ENCODE measurements at regions not wholly inside any gene's neighbourhood (a gene's known extent, or its start where the extent isn't known, plus 50 kb on each side); places are given as distances from the start of the nearest gene placed in this dataset.
A peak's percentile ranks its signal among the peaks of the same experiment; 100 is the strongest.

GRCh38 chr7:36018816-36019484, 134.1 kb upstream of the EEPD1 start:
- no peak overlapping the region for H3K4me3 Mint-ChIP-seq
- no peaks in the 10 kb centered on the region for H3K36me3 Mint-ChIP-seq
- H3K27ac ChIP-seq (ENCODE audit: low read depth, low read length) = no peak overlapping the region
- peaks cover 4 to 11% of the 10 kb centered on the region in 2 donors for H3K27me3 Mint-ChIP-seq
- H3K36me3 ChIP-seq (ENCODE audit: insufficient read depth, low read length) = no peaks in the 10 kb centered on the region
- no peaks in the 10 kb centered on the region for H3K4me1 Mint-ChIP-seq
- H3K9me3 ChIP-seq (ENCODE audit: low read length) = no peaks in the 10 kb centered on the region
- no peaks in the 10 kb centered on the region for H3K9me3 Mint-ChIP-seq
- H3K4me3 ChIP-seq (ENCODE audit: low read length) = no peak overlapping the region
- H3K27ac Mint-ChIP-seq = no peak overlapping the region
- H3K27me3 ChIP-seq (ENCODE audit: insufficient read depth, low read length, poor library complexity, severe bottlenecking) = no peaks in the 10 kb centered on the region
- DNase-seq = no peak
- ChIA-PET CTCF (no interaction called here), POLR2A (no interaction called here)
- no peaks in the 10 kb centered on the region for H3K4me1 ChIP-seq (ENCODE audit: insufficient read depth, low read length)

DNA sequence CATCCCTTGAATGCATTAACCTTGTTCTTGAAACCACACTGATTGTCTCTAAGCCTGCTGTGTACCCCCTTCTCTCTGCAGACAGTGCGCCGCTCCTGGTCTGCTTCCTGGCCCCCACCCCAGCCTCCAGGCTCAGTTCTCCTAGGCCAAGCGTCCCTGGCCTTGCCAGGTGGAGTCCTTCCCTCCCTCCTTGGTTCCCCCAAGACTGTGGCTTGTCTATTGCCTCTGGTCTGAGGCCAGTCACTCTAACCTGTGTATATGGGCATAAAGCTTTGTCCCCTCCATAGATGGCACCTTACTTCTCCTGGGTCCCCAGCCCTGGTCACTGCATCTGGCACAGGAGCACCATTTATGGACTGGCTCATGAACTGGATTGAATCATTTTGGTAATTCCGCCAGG, 133.5 kb upstream of the EEPD1 start:
- Mint-ChIP-seq H3K36me3 (no peaks in the 10 kb centered on the region), H3K4me1 (no peaks in the 10 kb centered on the region), H3K27ac (no peak overlapping the region), H3K4me3 (no peak overlapping the region), H3K27me3 (peaks cover 4 to 12% of the 10 kb centered on the region in 2 donors), H3K9me3 (no peaks in the 10 kb centered on the region)
- Histone ChIP-seq H3K4me3 (ENCODE audit: low read length) (no peak overlapping the region), H3K9me3 (ENCODE audit: low read length) (no peaks in the 10 kb centered on the region), H3K36me3 (ENCODE audit: insufficient read depth, low read length) (no peaks in the 10 kb centered on the region), H3K4me1 (ENCODE audit: insufficient read depth, low read length) (no peaks in the 10 kb centered on the region), H3K27ac (ENCODE audit: low read depth, low read length) (no peak overlapping the region), H3K27me3 (ENCODE audit: insufficient read depth, low read length, poor library complexity, severe bottlenecking) (no peaks in the 10 kb centered on the region)
- ChIA-PET POLR2A (no interaction called here), CTCF (no interaction called here)
- no peak for DNase-seq

DNA sequence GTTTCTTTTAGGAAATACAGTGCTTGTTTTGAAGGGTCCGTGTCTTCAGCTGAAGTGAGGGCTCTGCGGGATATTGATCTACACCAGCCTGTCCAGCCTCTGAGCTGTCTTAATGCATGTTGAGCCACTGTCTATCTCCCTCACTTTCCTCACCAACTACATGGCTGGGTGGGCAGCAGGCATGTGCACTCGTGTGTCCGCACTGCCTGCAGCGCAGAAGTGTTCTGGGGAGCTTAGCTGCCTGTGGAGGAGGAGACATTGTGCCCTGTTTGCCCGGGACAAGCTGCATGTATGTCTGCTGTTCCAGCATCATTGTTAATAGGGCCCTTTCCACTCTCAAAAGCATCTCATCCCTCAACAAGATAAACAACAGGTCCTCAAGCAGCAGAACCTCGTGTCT, 133.1 kb upstream of the EEPD1 start:
- Histone ChIP-seq H3K4me3 (ENCODE audit: low read length) (no peak overlapping the region), H3K9me3 (ENCODE audit: low read length) (no peaks in the 10 kb centered on the region), H3K36me3 (ENCODE audit: insufficient read depth, low read length) (no peaks in the 10 kb centered on the region), H3K27me3 (ENCODE audit: insufficient read depth, low read length, poor library complexity, severe bottlenecking) (no peaks in the 10 kb centered on the region), H3K27ac (ENCODE audit: low read depth, low read length) (no peak overlapping the region), H3K4me1 (ENCODE audit: insufficient read depth, low read length) (no peaks in the 10 kb centered on the region)
- Mint-ChIP-seq H3K27me3 (peaks cover 4 to 16% of the 10 kb centered on the region in 2 donors), H3K27ac (no peak overlapping the region), H3K4me1 (no peaks in the 10 kb centered on the region), H3K9me3 (no peaks in the 10 kb centered on the region), H3K4me3 (no peak overlapping the region), H3K36me3 (no peaks in the 10 kb centered on the region)
- POLR2A ChIA-PET = no interaction called here
- no peak for DNase-seq
- CTCF ChIA-PET = no interaction called here

DNA sequence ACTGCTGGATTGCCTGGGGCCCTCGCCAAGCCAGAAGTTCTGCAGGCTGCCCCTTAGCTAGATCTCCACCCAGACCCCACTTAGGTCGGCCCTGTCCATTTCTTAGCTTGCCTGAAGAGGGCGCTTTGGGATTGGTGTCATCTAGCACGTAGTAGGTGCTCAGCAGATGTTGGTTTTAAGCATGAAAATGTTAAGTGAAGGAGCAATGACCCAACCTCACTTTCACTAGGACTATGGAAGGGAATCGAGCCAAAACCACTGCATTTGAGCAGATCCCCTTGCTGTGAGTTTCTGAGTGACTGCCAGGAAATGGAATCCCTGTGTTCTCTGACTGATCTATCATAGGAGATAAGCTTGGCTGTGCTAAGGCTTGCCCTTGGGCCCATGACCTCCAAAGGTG, 131.7 kb upstream of the EEPD1 start:
- H3K27me3 ChIP-seq (ENCODE audit: insufficient read depth, low read length, poor library complexity, severe bottlenecking) = no peaks in the 10 kb centered on the region
- Mint-ChIP-seq H3K36me3 (no peaks in the 10 kb centered on the region), H3K27ac (no peak overlapping the region), H3K4me1 (no peaks in the 10 kb centered on the region), H3K9me3 (no peaks in the 10 kb centered on the region), H3K4me3 (no peak overlapping the region), H3K27me3 (peaks cover 4 to 17% of the 10 kb centered on the region in 2 donors)
- ChIA-PET CTCF (interaction anchor here (1.4 kb wide), 1 partner anchor 94 kb away, joined by 4 read pairs; no protein-coding TSS in a partner anchor), POLR2A (interaction anchor here (1.2 kb wide), 1 partner anchor 265 kb away, joined by 3 read pairs; no protein-coding TSS in a partner anchor)
- H3K27ac ChIP-seq (ENCODE audit: low read depth, low read length) = no peak overlapping the region
- no peaks in the 10 kb centered on the region for H3K4me1 ChIP-seq (ENCODE audit: insufficient read depth, low read length)
- H3K9me3 ChIP-seq (ENCODE audit: low read length) = no peaks in the 10 kb centered on the region
- no peaks in the 10 kb centered on the region for H3K36me3 ChIP-seq (ENCODE audit: insufficient read depth, low read length)
- H3K4me3 ChIP-seq (ENCODE audit: low read length) = no peak overlapping the region
- no peak for DNase-seq

DNA sequence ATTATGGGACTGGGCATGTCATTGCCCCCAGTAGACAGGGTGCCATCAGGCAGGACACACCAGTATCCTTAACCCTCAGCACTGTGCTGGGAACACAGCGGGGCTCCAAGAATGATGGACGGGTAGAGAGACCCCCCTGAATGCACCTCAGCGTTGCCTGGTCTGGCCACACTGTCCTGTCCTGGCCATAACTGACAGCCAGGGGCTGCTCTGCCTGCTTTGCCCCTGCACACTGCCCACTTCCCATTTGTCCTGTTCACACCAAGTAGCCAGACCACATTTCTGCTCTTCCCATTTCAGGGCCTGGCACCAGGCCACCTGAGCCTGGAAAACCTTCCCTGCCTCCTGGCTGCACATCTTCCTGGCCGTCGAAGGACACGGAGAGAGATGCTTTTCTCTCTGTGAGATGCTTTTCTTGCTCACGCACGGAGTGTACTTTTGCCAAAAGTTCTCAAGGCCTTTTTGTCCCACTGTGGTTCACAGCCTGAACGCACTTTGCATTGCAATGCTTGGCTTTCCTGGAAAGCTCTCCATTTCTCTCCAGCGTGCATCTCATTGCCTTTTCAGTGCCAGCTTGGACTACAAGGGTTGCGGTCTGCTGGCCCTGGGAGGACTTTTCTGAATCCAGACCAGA, 131.0 kb upstream of the EEPD1 start:
- no peaks in the 10 kb centered on the region for H3K36me3 Mint-ChIP-seq
- CTCF ChIA-PET = interaction anchor here (1.4 kb wide), 1 partner anchor 93 kb away, joined by 4 read pairs; no protein-coding TSS in a partner anchor
- H3K36me3 ChIP-seq (ENCODE audit: insufficient read depth, low read length) = no peaks in the 10 kb centered on the region
- H3K27ac Mint-ChIP-seq = peak overlapping the region in 1 of 8 donors; percentile 40
- no peak overlapping the region for H3K4me3 ChIP-seq (ENCODE audit: low read length)
- no peak for DNase-seq
- H3K4me1 Mint-ChIP-seq = no peaks in the 10 kb centered on the region
- H3K27me3 Mint-ChIP-seq = peaks cover 4 to 22% of the 10 kb centered on the region in 2 donors
- POLR2A ChIA-PET = interaction anchor here (1.2 kb wide), 1 partner anchor 265 kb away, joined by 3 read pairs; no protein-coding TSS in a partner anchor
- H3K27me3 ChIP-seq (ENCODE audit: insufficient read depth, low read length, poor library complexity, severe bottlenecking) = no peaks in the 10 kb centered on the region
- H3K4me1 ChIP-seq (ENCODE audit: insufficient read depth, low read length) = no peaks in the 10 kb centered on the region
- no peak overlapping the region for H3K4me3 Mint-ChIP-seq
- H3K9me3 Mint-ChIP-seq = no peaks in the 10 kb centered on the region
- no peak overlapping the region for H3K27ac ChIP-seq (ENCODE audit: low read depth, low read length)
- H3K9me3 ChIP-seq (ENCODE audit: low read length) = no peaks in the 10 kb centered on the region

DNA sequence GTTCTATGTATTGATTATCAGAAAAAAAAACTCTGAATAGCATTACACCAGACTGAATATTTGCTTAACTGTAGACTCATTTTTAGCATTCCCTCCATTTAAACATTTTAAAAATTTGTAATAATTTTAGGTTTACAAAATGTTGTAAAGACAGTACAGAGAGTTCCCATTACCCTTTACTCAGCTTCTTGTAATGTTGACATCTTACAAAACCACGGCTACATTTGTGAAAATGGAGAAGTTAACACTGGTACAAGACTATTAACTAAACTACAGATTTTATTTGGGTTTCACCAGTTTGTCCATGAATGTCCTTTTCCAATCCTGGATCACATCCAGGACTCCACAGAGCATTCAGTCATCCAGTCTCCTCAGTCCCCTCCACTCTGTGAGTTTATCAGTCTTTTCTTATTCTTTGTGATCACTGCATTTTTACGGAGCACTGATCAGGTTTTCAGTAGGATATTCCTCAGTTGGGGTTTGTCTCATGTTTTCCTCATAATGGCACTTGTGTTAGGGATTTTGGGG, 130.0 kb upstream of the EEPD1 start:
- Mint-ChIP-seq H3K36me3 (peaks cover 0 to 2% (median 0%) of the 10 kb centered on the region in 3 donors), H3K27me3 (peaks cover 4 to 32% of the 10 kb centered on the region in 2 donors), H3K27ac (no peak overlapping the region), H3K4me1 (no peaks in the 10 kb centered on the region), H3K4me3 (no peak overlapping the region), H3K9me3 (no peaks in the 10 kb centered on the region)
- Histone ChIP-seq H3K27me3 (ENCODE audit: insufficient read depth, low read length, poor library complexity, severe bottlenecking) (no peaks in the 10 kb centered on the region), H3K36me3 (ENCODE audit: insufficient read depth, low read length) (no peaks in the 10 kb centered on the region), H3K4me1 (ENCODE audit: insufficient read depth, low read length) (no peaks in the 10 kb centered on the region), H3K4me3 (ENCODE audit: low read length) (no peak overlapping the region), H3K27ac (ENCODE audit: low read depth, low read length) (no peak overlapping the region), H3K9me3 (ENCODE audit: low read length) (no peaks in the 10 kb centered on the region)
- ChIA-PET CTCF (no interaction called here), POLR2A (no interaction called here)
- no peak for DNase-seq

DNA sequence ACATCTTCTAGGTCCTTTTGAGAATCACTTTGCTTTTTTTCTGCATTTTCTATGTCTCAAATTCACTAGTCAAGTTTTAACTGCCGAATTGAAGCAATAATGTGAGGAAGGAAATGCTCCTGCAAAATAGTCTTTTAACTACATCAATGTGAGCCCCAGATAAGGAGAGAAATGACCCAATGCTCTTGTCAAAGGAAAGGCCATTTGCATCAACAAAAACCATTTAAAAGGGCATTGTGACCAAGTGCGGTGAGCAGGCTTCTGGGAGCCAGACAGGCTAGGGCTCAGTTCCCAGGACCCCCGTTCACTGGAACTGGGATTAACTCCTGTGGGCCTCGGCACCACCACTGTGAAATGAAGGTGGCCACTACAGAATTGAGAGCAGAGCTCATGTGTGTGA, 127.9 kb upstream of the EEPD1 start:
- CTCF ChIA-PET = no interaction called here
- Mint-ChIP-seq H3K36me3 (peaks cover 0 to 2% (median 0%) of the 10 kb centered on the region in 3 donors), H3K27ac (no peak overlapping the region), H3K27me3 (peaks cover 4 to 41% of the 10 kb centered on the region in 2 donors), H3K4me1 (no peaks in the 10 kb centered on the region), H3K9me3 (no peaks in the 10 kb centered on the region), H3K4me3 (no peak overlapping the region)
- Histone ChIP-seq H3K4me3 (ENCODE audit: low read length) (no peak overlapping the region), H3K9me3 (ENCODE audit: low read length) (no peaks in the 10 kb centered on the region), H3K27me3 (ENCODE audit: insufficient read depth, low read length, poor library complexity, severe bottlenecking) (no peaks in the 10 kb centered on the region), H3K4me1 (ENCODE audit: insufficient read depth, low read length) (no peaks in the 10 kb centered on the region), H3K36me3 (ENCODE audit: insufficient read depth, low read length) (no peaks in the 10 kb centered on the region), H3K27ac (ENCODE audit: low read depth, low read length) (no peak overlapping the region)
- POLR2A ChIA-PET = no interaction called here
- no peak for DNase-seq

GRCh38 chr7:36029311-36029710, 123.7 kb upstream of the EEPD1 start:
- no peaks in the 10 kb centered on the region for H3K4me1 ChIP-seq (ENCODE audit: insufficient read depth, low read length)
- H3K9me3 ChIP-seq (ENCODE audit: low read length) = no peaks in the 10 kb centered on the region
- no peak overlapping the region for H3K4me3 ChIP-seq (ENCODE audit: low read length)
- no peak for DNase-seq
- no peak overlapping the region for H3K4me3 Mint-ChIP-seq
- peaks cover 11 to 57% of the 10 kb centered on the region in 2 donors for H3K27me3 Mint-ChIP-seq
- ChIA-PET POLR2A (no interaction called here), CTCF (no interaction called here)
- H3K27ac ChIP-seq (ENCODE audit: low read depth, low read length) = no peak overlapping the region
- peaks cover 0 to 2% (median 0%) of the 10 kb centered on the region in 3 donors for H3K36me3 Mint-ChIP-seq
- H3K27ac Mint-ChIP-seq = no peak overlapping the region
- H3K27me3 ChIP-seq (ENCODE audit: insufficient read depth, low read length, poor library complexity, severe bottlenecking) = no peaks in the 10 kb centered on the region
- no peaks in the 10 kb centered on the region for H3K36me3 ChIP-seq (ENCODE audit: insufficient read depth, low read length)
- H3K9me3 Mint-ChIP-seq = no peaks in the 10 kb centered on the region
- no peaks in the 10 kb centered on the region for H3K4me1 Mint-ChIP-seq
